ENCODE measurements at regions not wholly inside any gene's neighbourhood (a gene's known extent, or its start where the extent isn't known, plus 50 kb on each side); places are given as distances from the start of the nearest gene placed in this dataset.

DNA sequence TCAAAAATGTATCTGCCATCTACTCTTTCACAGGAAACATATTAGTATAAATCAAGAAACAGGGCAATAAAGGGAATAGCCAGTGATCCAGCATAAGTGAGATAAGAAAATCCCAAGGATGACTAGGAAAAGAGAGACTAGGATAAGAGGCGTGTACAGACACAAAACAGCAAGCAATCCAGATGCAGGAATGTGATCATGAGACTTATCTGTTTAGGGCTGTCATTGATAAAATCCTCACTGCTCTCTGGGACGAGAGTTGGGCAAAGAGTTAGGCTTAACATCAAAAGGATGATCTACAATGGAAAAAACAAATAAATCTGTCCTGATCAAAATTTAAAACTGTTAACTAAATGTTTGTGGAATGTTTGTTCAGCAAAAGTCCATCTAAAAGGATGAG lies 1156.8 kb upstream of the C9orf72 start:
- TF ChIP-seq, protein P1, sequence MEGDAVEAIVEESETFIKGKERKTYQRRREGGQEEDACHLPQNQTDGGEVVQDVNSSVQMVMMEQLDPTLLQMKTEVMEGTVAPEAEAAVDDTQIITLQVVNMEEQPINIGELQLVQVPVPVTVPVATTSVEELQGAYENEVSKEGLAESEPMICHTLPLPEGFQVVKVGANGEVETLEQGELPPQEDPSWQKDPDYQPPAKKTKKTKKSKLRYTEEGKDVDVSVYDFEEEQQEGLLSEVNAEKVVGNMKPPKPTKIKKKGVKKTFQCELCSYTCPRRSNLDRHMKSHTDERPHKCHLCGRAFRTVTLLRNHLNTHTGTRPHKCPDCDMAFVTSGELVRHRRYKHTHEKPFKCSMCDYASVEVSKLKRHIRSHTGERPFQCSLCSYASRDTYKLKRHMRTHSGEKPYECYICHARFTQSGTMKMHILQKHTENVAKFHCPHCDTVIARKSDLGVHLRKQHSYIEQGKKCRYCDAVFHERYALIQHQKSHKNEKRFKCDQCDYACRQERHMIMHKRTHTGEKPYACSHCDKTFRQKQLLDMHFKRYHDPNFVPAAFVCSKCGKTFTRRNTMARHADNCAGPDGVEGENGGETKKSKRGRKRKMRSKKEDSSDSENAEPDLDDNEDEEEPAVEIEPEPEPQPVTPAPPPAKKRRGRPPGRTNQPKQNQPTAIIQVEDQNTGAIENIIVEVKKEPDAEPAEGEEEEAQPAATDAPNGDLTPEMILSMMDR (conservative IDR thresholded peaks at IDR 0.05; ENCODE audit: low read depth, low read length): no peak
- TF ChIP-seq POLR2A (IDR thresholded peaks at IDR 0.05; ENCODE audit: low read depth, low read length) (no peak), MAFK (IDR thresholded peaks at IDR 0.05; ENCODE audit: low read depth, low read length) (no peak), CEBPB (IDR thresholded peaks at IDR 0.05; ENCODE audit: low read depth, low read length) (no peak), RAD21 (IDR thresholded peaks at IDR 0.05; ENCODE audit: low read length) (no peak), MXI1 (IDR thresholded peaks at IDR 0.05; ENCODE audit: borderline replicate concordance, low read depth, low read length) (no peak)
- TF ChIP-seq, protein P2, sequence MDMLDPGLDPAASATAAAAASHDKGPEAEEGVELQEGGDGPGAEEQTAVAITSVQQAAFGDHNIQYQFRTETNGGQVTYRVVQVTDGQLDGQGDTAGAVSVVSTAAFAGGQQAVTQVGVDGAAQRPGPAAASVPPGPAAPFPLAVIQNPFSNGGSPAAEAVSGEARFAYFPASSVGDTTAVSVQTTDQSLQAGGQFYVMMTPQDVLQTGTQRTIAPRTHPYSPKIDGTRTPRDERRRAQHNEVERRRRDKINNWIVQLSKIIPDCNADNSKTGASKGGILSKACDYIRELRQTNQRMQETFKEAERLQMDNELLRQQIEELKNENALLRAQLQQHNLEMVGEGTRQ (IDR thresholded peaks at IDR 0.05; ENCODE audit: low read depth, low read length): no peak
- TF ChIP-seq, protein P3, sequence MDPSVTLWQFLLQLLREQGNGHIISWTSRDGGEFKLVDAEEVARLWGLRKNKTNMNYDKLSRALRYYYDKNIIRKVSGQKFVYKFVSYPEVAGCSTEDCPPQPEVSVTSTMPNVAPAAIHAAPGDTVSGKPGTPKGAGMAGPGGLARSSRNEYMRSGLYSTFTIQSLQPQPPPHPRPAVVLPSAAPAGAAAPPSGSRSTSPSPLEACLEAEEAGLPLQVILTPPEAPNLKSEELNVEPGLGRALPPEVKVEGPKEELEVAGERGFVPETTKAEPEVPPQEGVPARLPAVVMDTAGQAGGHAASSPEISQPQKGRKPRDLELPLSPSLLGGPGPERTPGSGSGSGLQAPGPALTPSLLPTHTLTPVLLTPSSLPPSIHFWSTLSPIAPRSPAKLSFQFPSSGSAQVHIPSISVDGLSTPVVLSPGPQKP (IDR thresholded peaks at IDR 0.05; ENCODE audit: borderline replicate concordance, low read depth, low read length): no peak
